Right lobe of liver (tissue), 6 donors: ENCODE measurements at regions not wholly inside any gene's neighbourhood (a gene's known extent, or its start where the extent isn't known, plus 50 kb on each side); places are given as distances from the start of the nearest gene placed in this dataset.

Experiments used
- ATAC-seq, 4 donors: fragments of 200-7000 bp; cut with Tn5 transposase; one replicate each; pipeline ENCODE4 v1.9.1; 2020; ENCODE audit warnings: mild to moderate bottlenecking in 4 of 4, moderate library complexity in 4 of 4
- DNase-seq, 3 donors: peaks; one replicate each; pipeline ENCODE4 v3.0.0-alpha.2; 2020
- H3K27ac ChIP-seq, 3 donors: fragments of 200-600 bp; one replicate each; pipeline ENCODE4 v1.8.0; 2022
- H3K27me3 ChIP-seq, 2 donors: fragments of 200-600 bp; one replicate each; pipeline ENCODE4 v1.8.0; 2022
- H3K36me3 ChIP-seq, 4 donors: fragments of 200-600 bp; sonication (generic) in 1 of 4; one replicate each; pipeline versions ENCODE4 v1.5.1 to v1.8.0; 2017 to 2022; ENCODE audit warnings: control low read depth in 1 of 4
- H3K4me1 ChIP-seq, 4 donors: fragments of 200-600 bp; sonication (generic) in 1 of 4; one replicate each; pipeline versions ENCODE4 v1.5.1 to v1.8.0; 2017 to 2022; ENCODE audit warnings: control low read depth in 1 of 4
- H3K4me3 ChIP-seq, 3 donors: fragments of 200-600 bp; one replicate each; pipeline ENCODE4 v1.8.0; 2022
- H3K9me3 ChIP-seq, 4 donors: fragments of 200-600 bp; sonication (generic) in 1 of 4; one replicate each; pipeline versions ENCODE4 v1.5.1 to v1.8.0; 2017 to 2022; ENCODE audit warnings: control low read depth in 1 of 4
- POLR2A ChIP-seq: fragments of 450-650 bp; IDR thresholded peaks from one replicate; pipeline ENCODE4 v1.6.1; 2017; ENCODE audit warnings: antibody characterized with exemption, mild to moderate bottlenecking
- WGBS: methylation state at CpG from one replicate; pipeline ENCODE4 v1.1.6; 2018; ENCODE audit warnings: low coverage, low lambda C conversion rate; ENCODE audit not compliant: insufficient coverage; ENCODE audit errors: missing lambda C conversion rate; 5-methylcytosine and 5-hydroxymethylcytosine counted together
- intact Hi-C, 2 donors: fragments of 100-400 bp; cut with DNase I; formaldehyde crosslinking; loops; one replicate each; pipeline versions ENCODE4 v1.11.2 to v1.14.1; 2022
- TF ChIP-seq, protein P1 (sequence below), 4 donors: fragments of 200-600 bp in 3 of 4; fragments of 450-650 bp in 1 of 4; IDR thresholded peaks; one replicate each; pipeline versions ENCODE4 v1.5.1 to v1.8.0; 2016 to 2022; ENCODE audit warnings: antibody characterized with exemption in 4 of 4, mild to moderate bottlenecking in 2 of 4
- donor health status: DM: no; HTN: yes; CAD: no.
- donor health status: DM: no; HTN: no; CAD: no.
- donor health status: DM: no; HTN: no; CAD: no.
- donor health status: DM: no; HTN: yes; CAD: no.
- donor health status: DM: no; HTN: yes; CAD: no.

DNA sequence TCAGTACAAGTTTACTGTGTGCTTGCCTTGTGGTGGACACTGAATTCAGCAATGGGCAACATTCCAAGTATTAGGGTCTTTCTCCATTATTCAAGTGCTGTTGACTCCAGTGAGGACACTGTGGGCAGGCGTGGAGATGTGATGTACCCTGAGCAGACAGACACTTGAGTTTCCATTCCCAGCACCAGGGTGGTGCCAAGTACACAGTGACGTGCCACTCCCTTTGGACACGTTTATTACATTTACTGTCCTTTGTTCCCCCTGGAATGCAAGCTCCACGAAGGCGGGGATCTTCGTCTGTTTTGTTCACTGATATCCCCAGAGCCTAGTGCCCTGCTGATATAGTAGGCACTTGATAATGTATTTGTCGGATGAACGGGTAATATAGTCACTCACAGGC lies 130.6 kb upstream of the STX18 start:
- intact Hi-C loops = no loop called here
- ATAC-seq (no peak), DNase-seq (no peak)
- H3K4me1 ChIP-seq = no peaks in the 10 kb centered on the region
- no peaks in the 10 kb centered on the region for H3K36me3 ChIP-seq
- 89% methylated on average over 7 of the region's 8 CpGs for WGBS
- no peak for TF ChIP-seq POLR2A
- TF ChIP-seq, protein P1, sequence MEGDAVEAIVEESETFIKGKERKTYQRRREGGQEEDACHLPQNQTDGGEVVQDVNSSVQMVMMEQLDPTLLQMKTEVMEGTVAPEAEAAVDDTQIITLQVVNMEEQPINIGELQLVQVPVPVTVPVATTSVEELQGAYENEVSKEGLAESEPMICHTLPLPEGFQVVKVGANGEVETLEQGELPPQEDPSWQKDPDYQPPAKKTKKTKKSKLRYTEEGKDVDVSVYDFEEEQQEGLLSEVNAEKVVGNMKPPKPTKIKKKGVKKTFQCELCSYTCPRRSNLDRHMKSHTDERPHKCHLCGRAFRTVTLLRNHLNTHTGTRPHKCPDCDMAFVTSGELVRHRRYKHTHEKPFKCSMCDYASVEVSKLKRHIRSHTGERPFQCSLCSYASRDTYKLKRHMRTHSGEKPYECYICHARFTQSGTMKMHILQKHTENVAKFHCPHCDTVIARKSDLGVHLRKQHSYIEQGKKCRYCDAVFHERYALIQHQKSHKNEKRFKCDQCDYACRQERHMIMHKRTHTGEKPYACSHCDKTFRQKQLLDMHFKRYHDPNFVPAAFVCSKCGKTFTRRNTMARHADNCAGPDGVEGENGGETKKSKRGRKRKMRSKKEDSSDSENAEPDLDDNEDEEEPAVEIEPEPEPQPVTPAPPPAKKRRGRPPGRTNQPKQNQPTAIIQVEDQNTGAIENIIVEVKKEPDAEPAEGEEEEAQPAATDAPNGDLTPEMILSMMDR (IDR thresholded peaks at IDR 0.05) = no peak
- H3K27ac ChIP-seq = no peak overlapping the region
- no peaks in the 10 kb centered on the region for H3K9me3 ChIP-seq
- no peak overlapping the region for H3K4me3 ChIP-seq
- H3K27me3 ChIP-seq = no peaks in the 10 kb centered on the region

DNA sequence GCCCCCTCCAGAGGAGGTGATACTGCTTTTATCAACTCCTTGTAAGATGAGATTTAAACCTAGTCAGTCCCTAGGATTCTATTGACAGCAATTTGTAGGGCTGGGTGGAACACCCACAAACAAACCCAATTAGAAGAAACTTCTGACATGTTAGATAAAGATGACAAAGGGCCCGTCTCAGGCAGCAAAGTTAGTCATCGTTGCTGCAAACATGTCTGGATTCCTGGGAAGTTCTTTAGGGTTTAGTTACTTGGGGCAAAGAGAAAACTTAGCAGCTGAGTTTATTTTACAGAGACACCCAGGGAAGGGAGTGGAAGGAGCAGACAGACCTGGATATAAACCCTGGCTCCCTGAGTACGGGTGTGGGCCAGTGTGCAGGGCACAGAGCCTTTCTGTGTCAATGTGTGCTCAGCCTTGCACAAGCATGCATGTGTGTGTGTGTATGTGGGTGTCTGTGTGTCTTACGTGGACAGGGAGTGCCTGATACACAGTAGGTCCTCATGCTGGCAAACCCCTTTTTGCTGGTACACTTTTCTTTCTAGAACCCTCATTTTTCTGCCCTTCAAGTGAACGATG lies 130.0 kb upstream of the STX18 start:
- no peak overlapping the region for H3K27ac ChIP-seq
- no peaks in the 10 kb centered on the region for H3K9me3 ChIP-seq
- ATAC-seq (peak in 1 of 4 donors; percentile 22), DNase-seq (no peak)
- TF ChIP-seq, protein P1 (IDR thresholded peaks at IDR 0.05) = no peak
- no peak for TF ChIP-seq POLR2A
- no peaks in the 10 kb centered on the region for H3K36me3 ChIP-seq
- intact Hi-C loops = no loop called here
- H3K27me3 ChIP-seq = no peaks in the 10 kb centered on the region
- 26% methylated on average over 3 of the region's 5 CpGs for WGBS
- H3K4me3 ChIP-seq = no peak overlapping the region
- no peaks in the 10 kb centered on the region for H3K4me1 ChIP-seq

DNA sequence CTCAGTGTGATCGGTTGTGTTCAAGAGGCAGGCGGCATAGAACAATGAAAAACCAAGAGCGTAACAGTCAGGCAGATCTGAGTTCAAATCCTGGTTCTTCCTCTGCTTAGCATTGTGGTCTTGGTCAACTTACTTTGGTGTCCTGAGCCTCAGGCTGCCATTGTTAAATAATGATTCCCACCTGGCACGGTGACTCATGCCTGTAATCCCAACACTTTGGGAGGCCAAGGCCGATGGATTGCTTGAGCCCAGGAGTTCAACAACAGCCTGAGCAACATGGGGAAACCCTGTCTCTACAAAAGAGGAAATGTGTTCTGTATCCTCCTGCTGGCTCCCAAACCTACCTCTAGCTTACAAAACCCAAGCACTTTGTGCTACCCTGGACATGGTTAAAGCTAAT lies 129.0 kb upstream of the STX18 start:
- Histone ChIP-seq H3K27ac (no peak overlapping the region), H3K36me3 (no peaks in the 10 kb centered on the region), H3K9me3 (no peaks in the 10 kb centered on the region), H3K27me3 (no peaks in the 10 kb centered on the region), H3K4me3 (no peak overlapping the region), H3K4me1 (no peaks in the 10 kb centered on the region)
- WGBS = 44% methylated on average over 2 of the region's 5 CpGs
- TF ChIP-seq POLR2A = no peak
- TF ChIP-seq, protein P1 (IDR thresholded peaks at IDR 0.05) = no peak
- ATAC-seq (no peak), DNase-seq (no peak)
- intact Hi-C loops = no loop called here

DNA sequence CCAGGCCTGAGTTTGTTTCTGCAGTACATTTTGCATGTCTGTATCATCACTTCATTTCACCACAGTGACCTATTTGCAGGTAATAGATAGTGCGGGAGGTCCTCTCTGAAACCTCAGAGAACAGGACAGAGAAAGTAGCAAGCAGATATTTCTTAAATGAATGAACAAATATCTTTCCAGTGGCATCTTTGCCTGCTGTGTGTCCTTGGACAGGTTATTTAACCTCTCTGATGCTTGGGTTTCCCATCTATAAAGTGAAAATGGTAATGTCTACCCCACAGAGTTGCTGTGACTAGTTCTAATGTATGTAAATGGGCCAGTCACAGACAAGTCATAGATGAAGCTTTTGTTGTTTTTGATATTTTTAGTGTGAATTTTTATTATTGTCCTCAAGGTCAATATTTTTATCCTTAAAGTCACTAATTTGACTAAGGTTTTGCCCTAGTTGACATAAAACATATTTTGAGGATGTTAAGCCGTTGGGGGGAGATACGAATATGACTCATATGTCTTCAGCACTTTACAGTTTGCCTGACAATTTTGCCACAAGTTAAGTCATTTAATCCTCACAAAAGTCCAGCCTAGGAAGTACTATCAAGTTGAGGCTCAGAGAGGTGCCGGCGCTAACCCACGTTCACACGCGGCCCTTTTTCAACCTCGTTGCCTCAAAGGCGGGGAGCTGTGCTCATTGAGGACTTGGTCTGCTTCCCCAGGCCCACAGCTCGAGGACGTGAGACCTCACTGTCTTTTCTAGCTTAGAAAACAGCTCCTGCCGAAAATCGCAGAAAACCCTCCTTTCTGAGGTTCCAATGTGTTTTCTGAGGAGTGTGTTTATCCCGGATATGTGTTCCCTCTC lies 126.7 kb upstream of the STX18 start:
- ATAC-seq (no peak), DNase-seq (no peak)
- TF ChIP-seq POLR2A = no peak
- TF ChIP-seq, protein P1 (IDR thresholded peaks at IDR 0.05) = no peak
- H3K4me1 ChIP-seq = no peaks in the 10 kb centered on the region
- 56% methylated on average over 10 of the region's 15 CpGs for WGBS
- intact Hi-C loops = no loop called here
- no peaks in the 10 kb centered on the region for H3K36me3 ChIP-seq
- no peaks in the 10 kb centered on the region for H3K9me3 ChIP-seq
- no peaks in the 10 kb centered on the region for H3K27me3 ChIP-seq
- H3K27ac ChIP-seq = no peak overlapping the region
- H3K4me3 ChIP-seq = no peak overlapping the region
